VCaP (cell line): ENCODE measurements at regions not wholly inside any gene's neighbourhood (a gene's known extent, or its start where the extent isn't known, plus 50 kb on each side); places are given as distances from the start of the nearest gene placed in this dataset.

Experiments used
- H3K27ac ChIP-seq: fragments of 450-650 bp; 2 replicates; pipeline ENCODE4 v1.5.1; 2017
- TF ChIP-seq, protein P1 (sequence below): fragments of 450-650 bp; conservative IDR thresholded peaks from 2 replicates; pipeline ENCODE4 v1.5.1; 2017; ENCODE audit warnings: mild to moderate bottlenecking, moderate library complexity

DNA sequence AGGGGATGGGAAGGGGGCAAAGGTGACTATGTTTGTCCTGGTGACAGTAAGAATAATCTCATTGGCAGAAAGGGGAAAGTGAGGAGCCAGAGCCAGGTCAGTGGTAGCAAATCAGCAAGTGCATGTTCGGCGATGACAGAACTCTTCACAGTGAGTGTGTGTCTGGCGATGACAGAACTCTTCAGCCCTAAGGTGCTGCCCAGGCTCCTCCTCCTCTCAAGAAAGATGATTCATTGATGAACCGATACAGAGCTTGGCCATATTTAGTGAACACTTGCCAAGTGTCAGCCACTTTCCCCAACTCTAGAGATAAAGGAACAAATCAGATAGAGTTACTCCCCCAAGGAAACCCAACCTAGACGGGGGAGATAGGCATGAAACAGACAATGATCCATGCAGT lies 199.3 kb upstream of the UBL3 start:
- TF ChIP-seq, protein P1, sequence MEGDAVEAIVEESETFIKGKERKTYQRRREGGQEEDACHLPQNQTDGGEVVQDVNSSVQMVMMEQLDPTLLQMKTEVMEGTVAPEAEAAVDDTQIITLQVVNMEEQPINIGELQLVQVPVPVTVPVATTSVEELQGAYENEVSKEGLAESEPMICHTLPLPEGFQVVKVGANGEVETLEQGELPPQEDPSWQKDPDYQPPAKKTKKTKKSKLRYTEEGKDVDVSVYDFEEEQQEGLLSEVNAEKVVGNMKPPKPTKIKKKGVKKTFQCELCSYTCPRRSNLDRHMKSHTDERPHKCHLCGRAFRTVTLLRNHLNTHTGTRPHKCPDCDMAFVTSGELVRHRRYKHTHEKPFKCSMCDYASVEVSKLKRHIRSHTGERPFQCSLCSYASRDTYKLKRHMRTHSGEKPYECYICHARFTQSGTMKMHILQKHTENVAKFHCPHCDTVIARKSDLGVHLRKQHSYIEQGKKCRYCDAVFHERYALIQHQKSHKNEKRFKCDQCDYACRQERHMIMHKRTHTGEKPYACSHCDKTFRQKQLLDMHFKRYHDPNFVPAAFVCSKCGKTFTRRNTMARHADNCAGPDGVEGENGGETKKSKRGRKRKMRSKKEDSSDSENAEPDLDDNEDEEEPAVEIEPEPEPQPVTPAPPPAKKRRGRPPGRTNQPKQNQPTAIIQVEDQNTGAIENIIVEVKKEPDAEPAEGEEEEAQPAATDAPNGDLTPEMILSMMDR = no peak
- no peak overlapping the region for H3K27ac ChIP-seq

DNA sequence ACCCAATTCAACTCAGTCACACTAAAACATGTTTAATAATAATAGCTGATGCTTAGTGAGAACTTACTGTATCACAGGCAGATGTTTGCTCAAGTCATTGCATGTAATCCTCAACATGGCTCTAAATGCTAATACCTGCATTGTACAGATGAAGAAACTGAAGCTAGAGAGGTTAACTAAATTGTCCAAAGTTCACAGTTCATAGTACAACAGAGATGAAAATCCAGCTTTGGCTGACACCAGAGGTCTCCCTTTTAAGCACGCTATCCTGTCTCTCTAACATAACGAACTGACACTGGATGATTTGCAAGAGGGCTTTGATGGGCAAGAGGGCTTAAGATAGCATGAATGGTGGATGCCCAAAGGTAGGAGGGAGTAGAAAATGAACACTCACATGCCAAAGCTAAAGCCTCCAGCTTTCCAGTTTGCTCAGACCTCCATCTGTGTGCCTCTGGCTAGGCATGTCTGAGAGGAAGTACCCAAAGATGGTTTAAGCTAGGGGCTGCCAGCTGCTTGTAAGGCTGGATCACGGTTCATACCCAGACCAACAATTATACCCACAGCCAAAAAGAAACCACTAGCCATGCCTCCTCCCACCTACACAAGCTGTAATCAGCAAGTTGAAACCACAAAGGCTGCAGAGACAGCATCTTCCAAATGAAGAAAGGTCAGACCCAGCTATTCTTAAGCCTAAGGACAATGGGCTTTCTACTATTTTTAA lies 196.9 kb upstream of the UBL3 start:
- H3K27ac ChIP-seq = no peak overlapping the region
- TF ChIP-seq, protein P1 = no peak

DNA sequence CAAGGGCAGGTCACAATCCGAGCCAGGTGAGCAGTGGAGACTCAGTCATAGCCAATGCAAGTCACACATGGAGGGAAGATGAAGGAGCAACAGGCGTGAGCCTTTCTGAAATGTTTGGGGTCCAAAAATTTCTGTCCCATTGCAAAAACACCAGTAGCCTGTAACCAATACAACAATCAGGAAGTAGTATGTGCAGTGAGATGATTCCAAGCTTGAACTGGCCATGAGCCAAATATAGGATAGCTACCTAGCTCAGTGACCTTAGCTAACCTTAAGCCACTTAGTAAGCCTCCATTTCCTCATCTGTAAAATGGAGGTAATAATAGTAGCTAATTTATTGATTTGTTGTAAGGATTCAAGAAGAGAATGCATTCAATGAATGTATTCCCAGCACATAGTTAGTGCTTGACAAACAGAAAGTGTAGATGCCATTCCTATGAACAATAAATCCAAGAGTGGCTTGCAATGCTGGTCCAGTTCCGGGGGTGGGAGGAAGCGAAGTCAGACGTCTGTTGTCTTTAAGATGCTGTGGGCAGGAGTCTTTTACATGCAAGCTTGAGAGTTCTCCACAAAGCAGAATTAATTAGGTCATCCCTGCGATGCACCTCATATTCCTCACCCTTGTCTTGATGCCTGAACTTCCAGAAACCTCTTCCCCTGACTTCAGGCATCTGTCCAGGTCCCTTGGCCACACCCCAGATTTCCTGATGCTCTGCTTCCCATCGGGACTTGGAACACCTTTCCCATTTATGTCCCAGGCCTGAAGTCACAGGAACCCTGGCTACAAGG lies 195.7 kb upstream of the UBL3 start:
- H3K27ac ChIP-seq = no peak overlapping the region
- TF ChIP-seq, protein P1 = no peak

DNA sequence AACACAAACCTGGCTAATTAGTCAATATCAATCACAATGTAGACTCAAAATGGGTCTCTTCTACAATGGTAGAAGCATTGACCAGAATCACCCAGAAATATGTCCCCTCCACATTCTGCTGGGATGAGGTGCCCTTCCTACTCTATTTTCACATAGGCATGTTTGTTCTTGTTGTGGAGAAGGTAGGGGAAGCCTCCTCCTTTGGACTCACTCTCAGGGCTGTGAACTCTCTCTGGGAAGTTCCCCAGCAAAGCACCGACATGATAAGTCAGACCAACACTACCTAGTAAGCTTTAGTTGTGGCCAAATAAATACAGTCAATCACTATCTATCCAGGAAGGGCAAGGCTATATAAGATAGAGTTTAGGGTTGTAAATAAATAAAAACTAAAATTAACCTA lies 194.5 kb upstream of the UBL3 start:
- no peak overlapping the region for H3K27ac ChIP-seq
- TF ChIP-seq, protein P1 = no peak

DNA sequence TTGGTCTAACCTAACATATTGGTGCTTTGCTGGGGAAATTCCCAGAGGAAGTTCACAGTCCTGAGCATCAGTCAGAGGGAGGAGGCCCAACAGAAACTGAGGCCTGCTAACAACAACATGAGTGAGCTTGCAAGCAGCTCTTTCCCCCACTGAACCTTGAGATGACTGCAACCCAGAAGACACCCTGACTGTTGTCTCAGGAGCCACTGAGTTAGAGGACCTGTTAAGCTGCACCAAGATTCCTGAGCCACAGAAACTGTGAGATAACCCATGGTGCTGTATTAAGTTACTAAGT lies 193.2 kb upstream of the UBL3 start:
- TF ChIP-seq, protein P1 = no peak
- no peak overlapping the region; the same call in 1 of the 2 replicates for H3K27ac ChIP-seq

DNA sequence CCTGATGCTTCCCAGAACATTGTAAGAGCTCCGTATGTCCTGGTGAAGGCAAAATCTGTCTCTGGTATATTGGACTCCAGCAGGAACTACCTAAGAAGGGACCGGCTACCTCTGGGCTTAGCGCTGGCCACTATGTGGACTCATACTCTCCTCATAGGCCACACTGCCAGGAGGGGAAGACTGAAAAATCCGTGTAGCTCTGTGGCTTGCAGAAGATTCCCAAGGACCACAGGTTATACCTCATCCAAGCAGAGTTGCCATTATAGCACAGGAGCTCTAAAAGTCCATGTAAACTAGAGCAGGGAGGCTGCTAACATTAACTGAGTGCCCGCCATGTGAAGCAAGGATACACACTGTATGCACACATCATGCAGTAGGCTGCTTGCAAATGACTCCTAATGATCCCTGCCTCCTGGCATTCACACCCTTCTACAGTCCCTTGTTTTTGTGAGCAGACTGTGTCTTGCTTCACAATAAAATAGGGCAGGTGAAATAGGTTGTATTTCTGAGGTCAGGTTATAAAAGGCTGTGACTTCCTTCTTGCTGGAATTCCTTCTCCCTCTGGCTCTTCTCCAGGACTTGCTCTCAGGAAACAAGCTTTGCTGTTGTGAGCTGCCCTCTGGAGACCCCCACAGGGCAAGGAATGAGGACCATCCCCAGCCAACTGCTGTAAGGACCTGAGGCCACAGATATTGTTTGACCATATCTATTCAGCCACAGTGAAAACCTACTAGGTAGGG lies 192.6 kb upstream of the UBL3 start:
- peak overlapping the region; percentile 41; the same call in 1 of the 2 replicates for H3K27ac ChIP-seq
- TF ChIP-seq, protein P1 = no peak

DNA sequence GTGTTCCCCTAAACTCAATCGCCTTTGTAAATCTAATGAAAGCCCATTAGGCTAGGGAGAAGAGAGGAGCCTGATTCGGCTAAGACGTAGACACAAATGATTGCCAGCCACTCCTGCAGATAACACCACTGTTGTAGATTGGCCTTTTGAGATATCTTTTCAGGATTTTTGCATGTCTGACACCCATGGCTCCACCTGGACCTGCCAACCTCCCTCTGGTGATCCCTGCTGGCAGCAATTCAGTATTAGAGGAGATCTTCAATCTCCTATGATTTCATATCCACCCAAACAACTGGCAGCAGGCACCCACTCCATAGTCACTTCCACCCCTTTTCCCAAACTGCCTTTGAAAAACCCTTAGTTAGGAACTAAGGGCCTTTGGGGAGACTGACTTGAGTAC lies 191.9 kb upstream of the UBL3 start:
- peak overlapping the region; percentile 41; the same call in 1 of the 2 replicates for H3K27ac ChIP-seq
- TF ChIP-seq, protein P1 = no peak
